ENCODE measurements at regions not wholly inside any gene's neighbourhood (a gene's known extent, or its start where the extent isn't known, plus 50 kb on each side); places are given as distances from the start of the nearest gene placed in this dataset.
"Not testable (repeated sequence)": the region's sequence is repeated elsewhere in the genome, so short reads cannot be mapped to it uniquely, and the experiment has no call there.

DNA sequence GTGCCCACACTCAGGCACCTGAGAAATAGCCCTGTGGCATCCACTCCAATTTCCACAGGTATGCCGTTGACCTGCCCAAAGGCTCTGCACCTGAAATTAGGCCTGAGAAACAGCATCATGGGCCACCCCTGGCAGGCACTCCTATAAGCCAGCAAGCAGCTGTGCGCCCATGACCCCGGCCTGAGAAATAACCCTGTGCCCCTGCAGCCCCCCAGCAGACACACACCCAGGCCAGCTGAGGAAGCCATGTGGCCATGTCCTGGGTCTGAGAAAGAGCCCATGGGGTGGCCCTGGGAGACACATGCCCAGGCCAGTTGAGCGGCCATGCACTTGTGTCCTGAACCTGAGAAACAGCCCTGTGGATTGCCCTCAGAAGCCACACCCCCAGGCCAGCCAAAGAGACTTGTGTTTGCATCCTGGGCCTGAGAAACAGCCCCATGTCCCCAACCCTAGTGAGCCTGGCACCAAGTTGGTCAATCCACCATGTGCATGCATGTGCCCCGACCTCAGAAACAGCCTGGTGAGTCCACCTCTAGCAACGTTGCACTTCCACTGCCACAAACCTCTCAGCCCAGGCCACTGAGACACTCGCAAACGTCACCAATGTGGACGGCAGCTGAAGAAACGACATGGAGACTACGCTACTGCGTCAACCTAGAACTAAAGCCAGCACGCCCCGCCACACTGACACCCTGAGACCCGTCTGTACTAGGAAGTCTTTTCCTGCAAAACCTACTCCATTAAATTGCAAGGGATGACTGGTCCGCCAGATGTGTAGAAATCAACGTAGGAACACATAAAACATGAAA is 411.9 kb downstream of the TMEM121 start:
- no peak for DNase-seq (ENCODE audit: low read depth)

DNA sequence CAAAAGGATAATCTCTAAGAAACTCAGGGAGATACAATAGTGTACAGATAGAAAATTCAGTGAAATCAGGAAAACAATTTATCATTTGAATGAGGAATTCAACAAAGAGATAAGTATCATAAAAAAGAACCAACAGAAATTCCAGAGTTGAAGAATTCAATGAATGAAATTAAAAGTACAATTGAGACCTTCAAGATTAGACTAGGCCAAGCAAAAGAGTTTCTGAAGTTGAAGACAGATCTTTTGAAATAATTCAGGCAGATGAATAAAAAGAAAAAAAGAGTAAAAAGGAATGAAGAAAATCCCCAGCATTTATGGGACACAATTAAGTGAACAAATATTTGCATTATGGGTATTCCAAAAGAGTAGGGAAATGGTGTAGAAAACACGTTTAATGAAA is 412.6 kb downstream of the TMEM121 start:
- DNase-seq (ENCODE audit: low read depth): no peak

DNA sequence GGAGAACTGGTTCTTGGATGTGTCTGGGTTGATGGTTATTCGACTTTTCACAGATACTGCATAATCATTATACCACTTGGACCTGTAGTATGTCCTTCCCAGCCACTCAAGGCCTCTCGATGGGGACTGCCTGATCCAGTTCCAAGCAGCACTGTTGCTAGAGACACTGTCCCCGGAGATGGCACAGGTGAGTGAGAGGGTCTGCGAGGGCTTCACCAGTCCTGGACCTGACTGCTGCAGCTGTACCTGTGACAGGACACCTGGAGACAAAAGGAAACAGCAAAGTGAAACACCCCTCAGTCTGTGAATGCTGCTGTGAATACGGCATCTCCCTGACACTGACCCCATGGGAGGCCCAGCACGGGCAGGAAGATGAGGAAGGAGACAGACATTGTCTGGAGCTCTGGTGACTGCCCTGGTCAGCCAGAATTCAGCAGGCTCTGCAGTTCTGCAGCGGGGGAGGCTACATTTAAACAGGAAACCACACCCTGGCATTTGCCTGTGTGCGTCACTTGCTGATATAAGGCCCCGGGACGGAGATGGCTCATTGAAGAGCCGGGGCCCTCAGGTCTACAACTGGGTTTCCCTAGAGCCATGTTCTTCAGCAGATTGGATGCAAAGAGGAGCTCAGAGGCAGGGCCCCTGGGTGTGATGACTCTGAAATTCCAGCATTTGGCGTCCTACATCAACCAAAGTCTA is 413.6 kb downstream of the TMEM121 start:
- no peak for DNase-seq (ENCODE audit: low read depth)

DNA sequence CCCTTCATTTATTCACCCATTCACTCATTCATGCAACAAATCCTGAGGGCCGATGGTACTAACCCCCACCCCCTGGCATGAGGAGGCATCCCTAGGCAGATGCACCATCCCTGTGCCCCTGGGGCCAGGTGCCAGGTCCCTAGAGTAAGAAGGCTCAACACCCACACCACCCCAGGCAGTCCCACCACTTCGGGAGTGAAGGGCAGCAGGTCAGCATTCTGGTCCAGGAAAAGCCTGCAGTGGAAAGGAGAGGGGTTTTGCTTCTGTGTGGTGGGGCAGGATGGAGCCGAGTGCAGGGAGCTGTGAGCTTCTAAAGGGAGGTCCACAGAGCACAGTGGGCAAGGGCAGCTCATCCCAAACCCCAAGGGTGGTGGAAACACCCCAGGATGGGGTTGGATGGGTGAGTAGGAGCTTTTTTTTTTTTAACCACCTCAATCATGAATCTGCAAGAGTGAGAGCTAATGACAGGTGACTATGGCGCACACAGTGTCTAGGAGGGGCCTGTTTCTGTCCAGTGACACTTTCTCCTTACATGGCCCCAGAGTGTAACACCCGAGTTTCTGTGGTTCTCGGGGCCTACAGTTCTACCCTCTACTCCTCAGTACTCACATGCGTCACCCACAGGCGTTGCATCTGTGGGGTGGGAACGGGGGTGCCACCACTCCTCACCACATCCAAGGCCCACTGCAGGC is 414.3 kb downstream of the TMEM121 start:
- no peak for DNase-seq (ENCODE audit: low read depth)

DNA sequence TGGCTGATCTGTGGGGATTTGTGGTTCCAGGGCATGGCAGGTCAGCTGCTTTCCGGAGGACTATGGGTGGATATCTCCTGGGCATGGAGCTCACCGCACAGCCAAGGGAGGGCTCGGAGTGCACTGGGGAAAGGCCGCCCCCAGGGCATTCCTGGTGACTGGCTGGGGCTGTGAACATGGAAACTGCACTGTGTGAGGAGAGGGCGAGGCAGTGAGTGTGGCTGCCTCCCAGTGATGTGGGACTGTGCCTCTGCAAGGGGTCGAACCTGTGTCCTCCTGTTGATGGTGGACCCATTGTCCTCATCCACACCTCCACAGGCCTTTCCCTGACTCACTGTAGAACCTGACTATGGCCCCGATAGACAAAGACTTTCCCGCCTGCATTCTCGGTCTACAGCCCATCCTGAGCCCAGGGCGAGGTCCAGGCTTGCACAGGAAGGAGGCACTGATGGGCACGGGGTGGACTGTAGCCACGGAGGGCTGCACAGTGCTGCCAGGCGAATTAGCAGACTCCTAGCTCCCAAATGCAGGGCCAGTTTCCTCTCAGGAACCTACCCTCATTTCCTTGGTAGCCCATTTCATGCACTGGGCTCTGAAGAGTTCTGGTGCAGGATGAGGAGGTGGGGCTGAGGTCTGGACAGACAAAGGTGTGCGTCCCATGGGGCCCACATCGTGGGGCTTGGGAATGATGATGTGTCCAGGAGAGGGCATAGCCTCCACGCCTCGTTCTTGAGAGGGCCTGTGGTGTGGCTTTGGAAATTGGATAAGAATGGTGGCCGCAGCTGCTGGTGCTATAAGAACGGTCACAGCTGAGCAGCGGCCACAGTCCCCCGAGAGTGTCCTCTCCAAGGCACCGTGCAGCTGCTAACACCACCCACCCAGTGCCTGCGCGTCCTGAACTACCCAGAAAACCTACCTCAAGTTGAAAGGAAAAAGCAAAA is 415.1 kb downstream of the TMEM121 start:
- DNase-seq (ENCODE audit: low read depth): no peak

DNA sequence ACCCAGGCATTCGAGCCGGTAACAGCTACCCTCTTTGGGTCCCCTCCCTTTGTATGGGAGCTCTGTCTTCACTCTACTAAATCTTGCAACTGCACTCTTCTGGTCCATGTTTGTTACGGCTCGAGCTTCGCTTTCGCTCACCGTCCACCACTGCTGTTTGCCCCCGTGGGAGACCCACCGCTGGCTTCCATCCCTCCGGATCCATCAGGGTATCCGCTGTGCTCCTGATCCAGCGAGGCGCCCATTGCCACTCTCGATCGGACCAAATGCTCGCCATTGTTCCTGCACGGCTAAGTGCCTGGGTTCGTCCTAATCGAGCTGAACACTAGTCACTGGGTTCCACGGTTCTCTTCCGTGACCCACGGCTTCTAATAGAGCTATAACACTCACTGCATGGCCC is 416.3 kb downstream of the TMEM121 start:
- DNase-seq (ENCODE audit: low read depth): not testable (repeated sequence)

DNA sequence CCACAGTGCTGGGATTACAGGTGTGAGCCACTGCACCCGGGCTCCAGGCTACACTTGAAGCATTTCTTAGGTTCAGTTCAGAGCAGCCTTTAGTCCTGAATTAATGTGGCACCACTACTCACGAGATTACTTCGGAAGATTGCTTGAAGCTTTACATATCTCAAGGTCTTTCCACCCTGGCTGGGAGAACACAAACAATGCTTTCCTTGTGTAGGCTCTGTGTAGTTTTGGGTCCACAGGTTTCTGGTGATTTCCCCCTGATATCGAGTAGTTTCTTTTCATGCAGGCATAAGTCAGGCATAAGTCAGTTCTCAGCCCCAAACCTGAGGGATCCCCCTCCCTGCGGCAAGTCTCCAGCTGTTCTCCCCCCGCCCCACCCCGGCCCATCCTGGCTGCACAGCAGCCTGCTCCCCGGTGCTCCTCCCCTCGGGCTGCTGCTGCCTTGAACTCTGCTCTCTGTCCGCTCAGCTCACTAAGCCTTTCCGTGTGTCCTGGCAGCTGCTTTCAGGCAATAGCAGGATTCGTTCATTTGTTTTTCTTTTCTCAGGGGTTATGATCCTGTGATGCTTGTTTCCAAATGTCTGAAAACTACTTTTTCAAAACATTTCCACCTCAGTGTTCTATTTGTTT is 417.7 kb downstream of the TMEM121 start:
- DNase-seq (ENCODE audit: low read depth): no peak

DNA sequence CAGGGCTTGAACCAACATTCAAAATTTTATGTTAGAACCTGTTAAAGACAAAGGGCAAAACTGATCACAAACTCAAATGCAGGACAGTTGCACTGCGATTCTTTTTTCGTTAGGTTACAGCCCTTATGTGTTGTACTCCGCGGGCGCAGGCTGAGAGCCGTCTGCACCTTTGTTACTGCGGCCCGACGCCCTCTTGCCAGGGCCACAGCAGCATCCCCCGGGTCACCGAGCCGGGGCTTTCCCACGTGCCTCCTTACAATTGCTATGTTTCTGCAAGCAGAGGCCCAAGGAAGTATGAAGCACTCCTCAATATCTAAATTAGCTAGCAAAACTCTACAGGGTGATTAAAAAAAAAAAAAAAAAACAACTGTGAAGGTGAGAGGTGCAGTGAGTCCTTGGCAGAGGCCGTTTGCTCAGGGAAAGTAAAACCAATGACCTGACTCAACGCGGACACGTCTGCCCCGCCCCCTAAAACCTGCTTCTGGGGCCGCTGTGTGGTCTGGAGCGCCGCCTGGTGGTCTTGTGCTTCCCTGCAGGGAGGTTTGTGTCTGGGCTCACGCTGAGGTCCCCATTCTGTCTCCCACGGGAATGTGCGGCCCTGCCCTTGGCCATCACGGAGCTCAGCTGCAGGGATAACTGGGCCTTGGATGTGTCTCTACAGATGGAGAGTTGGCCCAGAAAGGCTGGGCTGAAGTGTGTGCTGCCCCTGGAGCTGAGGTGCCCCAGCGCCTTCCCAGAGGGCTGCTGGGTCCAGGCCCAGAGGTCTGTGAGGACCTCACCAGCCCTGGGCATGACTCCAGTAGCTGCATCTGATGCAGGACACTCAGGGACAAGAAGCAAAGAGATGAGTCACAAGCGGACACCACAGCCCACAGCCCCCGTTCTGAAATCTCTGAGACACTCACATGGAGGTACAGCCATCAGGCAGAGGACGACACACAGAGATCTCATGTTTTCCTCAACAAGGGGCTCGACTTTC is 418.5 kb downstream of the TMEM121 start:
- no peak for DNase-seq (ENCODE audit: low read depth)

DNA sequence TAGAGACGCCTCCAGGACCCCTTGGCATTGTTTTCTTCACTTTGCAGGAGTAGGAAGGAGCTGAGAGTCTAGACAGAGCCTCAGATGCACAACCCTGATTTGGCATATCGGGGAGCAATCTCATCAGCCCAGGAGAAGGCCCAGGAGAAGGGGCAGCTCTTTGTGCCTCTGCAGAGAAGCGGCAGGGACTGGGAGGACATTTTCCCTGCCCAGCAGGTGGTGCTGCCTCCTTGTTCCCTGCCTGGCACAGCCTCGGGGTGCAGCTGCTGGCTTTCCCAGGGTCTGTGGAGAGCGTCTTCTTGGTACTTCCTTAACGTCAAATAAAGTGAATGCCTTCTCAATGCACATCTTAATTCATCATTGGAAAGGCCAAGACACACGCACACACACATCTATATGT is 419.5 kb downstream of the TMEM121 start:
- no peak for DNase-seq (ENCODE audit: low read depth)

DNA sequence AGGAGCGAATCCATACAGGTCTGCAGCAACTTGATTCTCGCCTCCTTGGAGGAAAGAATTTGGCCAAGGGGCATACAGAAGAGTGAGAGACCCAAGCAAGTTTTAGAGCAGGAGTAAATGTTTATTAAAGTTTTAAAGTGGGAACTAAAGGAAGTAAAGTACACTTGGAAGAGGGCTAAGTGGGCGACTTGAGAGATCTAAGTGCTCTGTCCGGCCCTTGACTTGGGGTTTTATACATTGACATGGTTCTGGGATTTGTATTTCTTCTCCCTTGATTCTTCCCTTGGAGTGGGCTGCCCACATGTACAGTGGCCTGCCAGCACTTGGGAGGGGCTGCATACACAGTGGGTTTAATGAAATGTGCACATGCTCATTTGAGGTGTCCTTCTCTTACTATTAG is 421.2 kb downstream of the TMEM121 start:
- no peak for DNase-seq (ENCODE audit: low read depth)

DNA sequence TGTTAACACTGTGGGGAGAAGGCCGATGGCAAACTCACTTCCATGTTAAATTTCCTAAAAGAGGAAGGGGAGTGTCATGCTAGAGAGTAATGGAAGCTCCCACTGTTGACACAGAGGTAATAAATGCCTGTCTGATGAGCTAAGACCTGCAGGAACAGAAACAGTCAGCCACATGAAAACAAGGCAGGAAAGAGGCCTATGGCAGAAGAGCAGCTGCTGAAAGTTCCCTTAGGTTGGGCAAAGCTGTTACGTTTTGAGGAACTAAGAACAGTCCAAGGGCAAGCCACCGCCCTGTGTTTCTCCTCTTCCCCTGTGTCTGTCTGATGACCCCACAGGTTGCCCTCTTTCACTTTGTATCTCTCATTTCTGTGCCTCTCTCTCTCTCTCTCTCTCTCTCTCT is 422.6 kb downstream of the TMEM121 start:
- DNase-seq (ENCODE audit: low read depth): not testable (repeated sequence)

DNA sequence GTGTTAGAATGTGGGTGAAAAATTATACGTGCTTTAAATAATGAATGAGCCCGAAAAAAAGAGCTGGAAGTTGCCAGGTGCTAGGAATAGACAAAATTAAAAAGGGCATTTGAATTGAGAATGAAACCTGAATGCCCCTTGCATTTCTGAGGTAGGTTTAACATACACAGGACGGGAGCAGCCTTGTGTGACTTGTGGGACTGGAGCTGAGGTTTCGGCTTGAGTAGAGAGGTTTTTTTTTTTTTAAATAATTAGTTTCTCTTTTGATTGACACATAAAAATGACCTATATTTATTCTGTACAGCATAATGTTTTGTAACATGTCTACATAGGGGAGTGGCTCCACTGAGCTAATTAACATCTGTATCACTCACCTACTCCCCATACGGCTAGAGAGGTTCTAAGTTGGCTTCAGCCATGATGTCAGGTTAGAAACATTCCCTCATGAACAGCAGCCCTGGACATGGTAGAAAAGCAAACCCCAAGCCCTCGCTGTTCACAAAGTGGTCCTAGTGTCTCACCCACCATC is 424.0 kb downstream of the TMEM121 start:
- DNase-seq (ENCODE audit: low read depth): not testable (repeated sequence)

DNA sequence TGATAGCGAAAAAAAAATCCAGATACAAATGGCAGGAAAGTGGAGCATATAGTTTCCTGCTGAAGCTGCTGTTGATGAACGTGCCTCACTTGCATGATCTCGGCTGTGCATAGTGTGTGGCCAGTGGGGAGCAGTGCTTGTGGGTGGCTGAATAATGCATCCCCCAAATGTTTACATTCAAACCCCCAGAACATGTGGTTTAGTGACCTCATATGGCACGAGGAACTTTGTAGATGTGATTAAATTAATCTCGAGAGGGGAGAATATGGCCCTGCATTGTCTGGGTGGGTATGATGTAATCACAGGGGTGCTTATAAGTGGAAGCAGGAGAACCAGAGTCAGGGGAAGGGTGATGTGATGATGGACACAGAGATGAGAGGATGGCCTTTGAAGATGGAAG is 425.0 kb downstream of the TMEM121 start:
- DNase-seq (ENCODE audit: low read depth): no peak

DNA sequence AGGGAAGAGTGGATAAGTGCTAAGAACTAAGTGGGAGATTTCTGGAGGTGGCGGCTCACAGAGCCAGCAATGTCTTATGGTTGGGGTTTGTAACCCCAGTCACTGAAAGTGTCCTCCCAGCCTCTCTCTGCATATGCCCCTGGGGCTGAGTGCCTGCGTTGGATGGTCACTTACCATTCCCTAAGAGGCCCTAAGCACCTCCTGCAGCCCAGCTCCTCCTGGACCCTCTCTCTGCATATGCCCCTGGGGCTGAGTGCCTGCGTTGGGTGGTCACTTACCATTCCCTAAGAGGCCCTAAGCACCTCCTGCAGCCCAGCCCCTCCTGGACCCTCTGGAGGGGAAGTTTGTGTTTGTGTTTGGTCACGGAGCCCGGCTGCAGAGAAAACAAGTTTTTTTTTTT is 425.8 kb downstream of the TMEM121 start:
- DNase-seq (ENCODE audit: low read depth): no peak

DNA sequence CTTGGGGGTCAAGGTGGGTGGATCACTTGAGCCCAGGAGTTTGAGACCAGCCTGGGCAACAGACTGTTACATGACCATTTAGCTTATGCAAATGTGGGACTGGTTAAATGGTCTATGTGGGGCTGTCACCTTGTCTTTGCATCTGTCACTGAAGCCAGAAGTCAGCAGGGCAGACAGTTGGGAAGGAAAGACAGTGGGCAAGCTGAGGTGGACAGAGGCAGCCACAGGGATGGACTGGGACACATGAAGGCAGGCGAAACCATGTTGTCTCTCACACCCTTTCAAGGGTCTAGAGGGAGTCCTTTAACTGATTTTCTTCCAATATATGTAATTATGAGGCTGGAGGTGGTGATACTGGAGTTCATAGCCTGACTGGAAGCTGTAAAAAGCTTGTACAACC is 426.4 kb downstream of the TMEM121 start:
- no peak for DNase-seq (ENCODE audit: low read depth)

DNA sequence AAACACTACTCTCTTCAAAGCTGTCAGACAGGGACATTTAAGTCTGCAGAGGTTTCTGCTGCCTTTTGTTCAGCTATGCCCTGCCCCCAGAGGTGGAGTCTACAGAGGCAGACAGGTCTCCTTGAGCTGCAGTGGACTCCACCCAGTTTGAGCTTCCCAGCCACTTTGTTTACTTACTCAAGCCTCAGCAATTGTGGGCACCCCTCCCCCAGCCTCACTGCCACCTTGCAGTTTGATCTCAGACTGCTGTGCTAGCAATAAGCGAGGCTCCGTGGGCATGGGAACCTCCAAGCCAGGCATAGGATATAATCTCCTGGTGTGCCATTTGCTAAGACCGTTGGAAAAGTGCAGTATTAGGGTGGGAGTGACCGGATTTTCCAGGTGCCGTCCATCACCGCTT is 435.2 kb downstream of the TMEM121 start:
- DNase-seq (ENCODE audit: low read depth): not testable (repeated sequence)

DNA sequence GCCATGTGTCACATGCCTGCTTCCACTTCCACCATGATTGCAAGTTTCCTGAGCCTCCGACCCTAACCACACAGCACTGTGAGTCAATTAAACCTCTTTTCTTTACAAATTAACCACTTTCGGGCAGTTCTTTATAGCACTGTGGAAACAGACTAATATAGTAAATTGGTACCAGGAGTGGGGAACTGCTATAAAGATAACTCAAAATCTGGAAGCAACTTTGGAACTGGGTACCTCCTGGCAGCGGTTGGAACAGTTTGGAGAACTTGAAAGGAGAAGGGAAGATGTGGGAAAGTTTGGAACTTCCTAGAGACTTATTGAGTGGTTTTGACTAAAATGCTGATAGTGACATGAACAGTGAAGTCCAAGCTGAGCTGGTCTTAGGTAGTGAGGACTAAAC is 436.1 kb downstream of the TMEM121 start:
- no peak for DNase-seq (ENCODE audit: low read depth)

DNA sequence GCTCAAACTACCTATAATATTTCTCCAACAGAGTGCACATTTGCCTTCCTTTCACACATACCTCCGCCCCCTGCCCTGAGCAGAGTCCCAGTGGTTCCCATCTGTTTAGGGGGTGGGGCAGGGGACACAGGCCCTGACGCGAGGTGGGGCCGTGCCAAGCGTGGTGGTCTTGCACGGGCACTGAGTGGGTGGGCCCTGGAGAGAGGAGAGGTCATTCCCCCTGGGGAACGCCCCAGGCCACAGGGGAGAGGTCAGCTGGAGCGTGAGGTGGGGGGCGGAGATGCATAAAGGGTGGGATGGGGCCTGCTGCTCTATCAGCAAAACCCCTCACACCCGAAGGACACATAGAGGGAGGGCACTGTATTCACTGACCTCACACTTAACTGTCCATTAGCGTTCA is 441.9 kb downstream of the TMEM121 start:
- DNase-seq (ENCODE audit: low read depth): no peak

DNA sequence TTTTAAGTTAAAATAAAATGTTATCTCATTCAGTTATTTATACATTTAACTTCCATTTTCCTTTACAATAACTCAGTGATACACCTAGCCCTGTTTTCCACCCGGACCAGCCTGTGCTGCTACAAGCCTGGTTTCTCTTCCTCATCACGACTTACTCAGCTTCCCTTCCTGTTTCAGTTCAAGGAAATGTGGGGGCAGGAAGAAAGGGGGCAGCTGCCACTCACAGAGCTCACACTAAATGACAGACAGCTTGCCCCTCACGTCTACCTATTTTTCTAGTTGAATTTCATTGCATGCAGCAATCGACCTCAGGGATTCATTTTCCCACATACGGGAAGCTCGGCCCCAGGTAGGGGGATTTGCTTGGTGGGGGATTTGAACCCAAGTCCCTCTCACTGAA is 442.6 kb downstream of the TMEM121 start:
- not testable (repeated sequence) for DNase-seq (ENCODE audit: low read depth)

DNA sequence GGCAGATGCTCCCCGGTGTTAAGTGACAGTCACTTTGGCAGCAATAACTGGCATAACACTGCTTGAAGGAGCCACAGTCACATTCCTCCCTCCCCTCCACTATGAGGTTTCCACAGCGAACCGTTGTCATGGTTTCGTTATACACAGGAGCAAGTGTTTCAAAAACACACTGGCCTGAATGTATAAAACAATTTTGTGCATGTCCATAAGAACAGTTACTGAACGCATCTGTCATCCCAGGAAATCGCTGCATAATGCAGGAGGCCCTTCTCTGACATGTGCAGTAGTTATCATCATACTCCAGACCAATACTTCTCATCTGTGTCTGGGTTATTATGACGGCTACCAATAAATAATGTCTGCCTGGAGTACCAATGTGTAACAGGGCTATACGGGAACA is 444.4 kb downstream of the TMEM121 start:
- not testable (repeated sequence) for DNase-seq (ENCODE audit: low read depth)
